GM19035 (cell line): ENCODE measurements at regions not wholly inside any gene's neighbourhood (a gene's known extent, or its start where the extent isn't known, plus 50 kb on each side); places are given as distances from the start of the nearest gene placed in this dataset.

Source experiments
- ATAC-seq: cut with Tn5 transposase; IDR thresholded peaks from one replicate; pipeline ENCODE4 v1.9.1; 2021; ENCODE audit not compliant: unreplicated experiment

DNA sequence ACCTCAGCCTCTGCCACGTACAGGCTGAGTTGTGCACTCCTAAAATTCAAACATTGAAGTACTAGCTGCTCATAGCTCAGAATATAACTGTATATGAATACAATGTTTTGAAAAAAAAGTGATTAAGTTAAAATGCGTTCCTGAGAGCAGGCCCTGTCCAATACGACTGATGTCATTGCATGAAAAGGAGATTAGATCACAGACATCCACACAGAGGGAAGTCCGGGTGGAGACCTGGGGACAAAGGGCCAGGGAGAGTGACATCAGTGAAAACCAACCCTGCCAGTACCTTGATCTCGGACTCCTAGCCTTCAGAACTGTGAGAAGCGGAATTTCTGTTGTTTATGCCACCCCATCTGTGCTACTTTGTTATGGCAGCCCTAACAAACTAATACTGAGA, 311.4 kb upstream of the NR2F2 start:
- ATAC-seq: no peak

DNA sequence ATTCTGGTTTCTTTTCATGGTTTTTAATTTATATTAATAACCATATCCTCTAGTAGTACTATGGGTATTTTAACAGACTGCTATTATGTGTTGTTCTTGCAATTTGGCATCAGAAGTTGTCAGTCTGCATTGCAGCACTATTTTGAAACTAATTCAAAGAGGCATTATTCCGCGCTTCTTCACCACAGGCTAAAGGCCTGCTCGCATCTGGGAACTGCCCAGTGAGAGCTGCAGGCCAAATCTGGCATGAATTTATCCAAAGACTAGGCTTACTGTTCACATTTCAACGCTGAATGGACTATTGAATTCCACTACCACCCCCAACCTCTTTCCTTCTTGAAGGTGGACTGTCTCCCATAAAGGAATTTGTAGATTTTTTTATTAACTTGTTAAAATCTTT, 310.4 kb upstream of the NR2F2 start:
- ATAC-seq: no peak

DNA sequence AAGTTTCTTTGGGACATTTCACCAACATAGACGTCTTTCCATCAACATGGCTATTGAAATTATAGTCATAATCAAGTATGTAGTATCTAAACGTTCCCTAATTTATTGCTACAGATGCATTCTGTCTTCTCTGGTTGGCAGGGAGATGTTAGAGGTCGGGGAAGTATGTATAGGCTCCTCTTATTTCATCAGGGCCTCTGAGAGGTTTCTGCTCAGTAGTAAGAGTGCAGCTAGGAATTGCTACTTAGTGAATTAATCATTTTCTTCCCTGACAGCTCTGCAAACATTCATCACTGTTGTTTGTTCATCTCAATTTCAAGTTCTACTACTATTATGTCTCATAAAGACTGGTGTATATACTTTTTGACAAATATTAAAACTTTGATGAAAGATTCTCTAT, 309.7 kb upstream of the NR2F2 start:
- ATAC-seq: no peak

DNA sequence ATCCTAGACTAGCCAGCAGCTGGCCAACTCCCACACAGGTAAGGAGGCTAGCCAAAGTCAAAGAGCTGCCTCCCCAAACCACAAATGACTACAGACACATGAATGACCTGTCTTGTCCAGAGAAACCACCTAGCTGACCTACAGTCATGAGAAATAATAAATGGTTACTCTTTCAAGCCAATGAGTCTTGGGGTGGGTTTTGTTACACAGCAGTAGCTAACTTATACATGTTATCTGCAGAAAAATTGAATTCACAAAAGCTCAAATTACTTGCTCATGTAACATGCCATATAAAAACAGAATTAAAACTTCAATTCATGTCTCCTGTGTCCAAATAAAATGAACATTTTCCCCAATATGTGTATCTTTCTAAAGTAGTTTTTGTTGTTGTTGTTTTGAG, 307.4 kb upstream of the NR2F2 start:
- ATAC-seq: no peak

DNA sequence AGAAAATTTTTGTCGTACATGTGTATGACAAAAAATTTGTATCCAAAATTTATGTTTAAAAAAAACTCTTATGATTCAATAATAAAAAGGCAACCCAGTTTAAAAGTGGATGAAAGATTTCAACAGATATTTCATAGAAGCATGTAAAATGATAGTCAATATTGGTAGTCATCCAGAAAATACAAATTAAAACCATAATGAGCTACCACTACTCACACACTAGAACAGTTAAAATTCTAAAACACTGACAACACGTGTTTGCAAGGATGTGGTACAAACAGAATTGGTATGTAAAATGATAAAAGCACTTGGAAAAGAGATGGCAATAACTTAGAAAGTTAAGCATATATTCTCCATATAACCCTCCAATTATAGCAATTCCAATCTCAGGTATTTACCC, 303.0 kb upstream of the NR2F2 start:
- no peak for ATAC-seq

DNA sequence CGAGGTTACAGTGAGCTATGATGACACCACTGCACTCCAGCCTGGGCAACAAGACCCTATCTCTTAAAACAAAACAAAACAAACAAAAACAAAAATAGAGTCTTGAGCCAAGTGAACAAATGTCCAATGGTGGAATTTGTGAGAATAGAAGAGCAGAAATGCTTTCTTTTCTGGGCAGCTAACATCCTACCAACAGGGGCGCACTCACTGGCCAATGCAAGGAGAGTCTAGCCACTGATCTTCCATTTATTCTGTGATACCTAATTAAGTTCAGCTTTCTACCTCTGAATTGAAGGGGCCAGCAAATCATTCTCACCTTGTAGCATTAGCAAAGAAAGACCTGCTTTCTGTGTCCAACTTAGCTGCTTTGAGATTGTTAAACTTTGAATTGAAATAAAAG, 301.9 kb upstream of the NR2F2 start:
- ATAC-seq: no peak

DNA sequence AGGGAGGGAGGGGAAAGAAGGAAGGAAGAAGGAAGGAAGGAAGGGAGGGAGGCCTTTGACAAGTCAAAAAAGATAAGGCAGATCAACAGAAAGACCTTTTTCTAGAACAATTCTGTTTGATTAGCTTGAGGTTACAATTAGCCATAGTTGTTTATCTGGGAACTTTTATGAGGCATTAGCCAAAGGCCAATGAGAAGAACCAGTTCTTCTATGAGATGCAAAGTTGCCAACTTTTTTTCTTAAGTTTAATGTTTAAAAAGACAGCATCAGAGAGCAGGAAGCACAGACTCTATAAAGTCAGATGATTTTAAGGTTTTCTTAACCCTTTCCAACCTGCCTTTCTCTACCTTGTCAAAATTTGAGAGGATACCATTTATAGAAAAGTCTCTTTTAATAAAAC, 301.3 kb upstream of the NR2F2 start:
- no peak for ATAC-seq

DNA sequence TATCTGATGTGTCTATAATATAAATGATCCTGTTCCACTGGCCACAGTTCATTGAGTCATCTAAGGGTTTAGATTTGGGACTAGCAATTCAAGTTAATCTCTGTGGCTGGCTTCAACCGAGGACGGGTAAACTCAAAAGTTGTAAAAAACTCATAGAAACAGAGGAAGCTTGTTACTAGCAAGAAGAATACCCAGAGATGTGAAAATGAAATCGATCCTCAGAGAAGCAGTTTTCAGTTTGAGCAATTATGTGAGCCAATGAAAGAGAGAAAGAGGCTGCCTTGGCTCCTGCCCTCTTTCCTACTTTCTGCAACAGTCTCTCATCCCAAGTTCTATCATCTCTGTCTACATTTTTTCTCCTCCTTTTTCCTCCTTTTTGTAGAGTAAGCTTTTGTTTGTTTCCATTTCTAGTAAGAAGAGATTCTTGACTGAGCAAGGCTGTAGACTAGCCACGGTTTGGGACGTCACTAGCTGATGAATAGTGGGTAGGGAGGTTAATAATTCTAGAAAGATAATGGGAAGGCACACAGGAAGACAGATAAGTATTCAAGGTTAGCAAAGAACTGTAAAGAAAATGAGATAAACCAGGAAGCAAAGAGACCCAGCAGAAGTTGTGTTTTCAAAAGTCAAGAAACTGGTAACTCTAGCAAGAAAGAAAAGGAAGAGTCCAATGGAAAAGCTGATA, 298.9 kb upstream of the NR2F2 start:
- ATAC-seq: no peak

DNA sequence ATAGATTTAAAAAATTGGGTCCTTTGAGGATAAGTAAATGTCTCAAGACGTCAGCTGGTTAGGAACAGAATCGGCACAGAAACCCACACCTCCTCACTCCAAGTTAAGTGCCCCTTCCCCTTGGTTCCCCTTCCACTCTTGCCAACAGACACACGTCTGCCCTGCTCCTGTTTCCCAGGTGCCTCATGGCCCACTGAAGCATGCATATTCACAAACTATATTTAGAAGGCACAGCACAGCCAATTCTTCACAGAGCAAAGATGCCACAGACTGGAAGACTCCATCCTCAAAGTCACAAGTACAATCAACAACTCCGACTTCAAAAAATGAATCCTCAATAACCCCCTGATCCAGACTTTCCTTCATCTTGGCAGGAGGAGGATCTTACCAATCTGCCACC, 295.4 kb upstream of the NR2F2 start:
- ATAC-seq: no peak

DNA sequence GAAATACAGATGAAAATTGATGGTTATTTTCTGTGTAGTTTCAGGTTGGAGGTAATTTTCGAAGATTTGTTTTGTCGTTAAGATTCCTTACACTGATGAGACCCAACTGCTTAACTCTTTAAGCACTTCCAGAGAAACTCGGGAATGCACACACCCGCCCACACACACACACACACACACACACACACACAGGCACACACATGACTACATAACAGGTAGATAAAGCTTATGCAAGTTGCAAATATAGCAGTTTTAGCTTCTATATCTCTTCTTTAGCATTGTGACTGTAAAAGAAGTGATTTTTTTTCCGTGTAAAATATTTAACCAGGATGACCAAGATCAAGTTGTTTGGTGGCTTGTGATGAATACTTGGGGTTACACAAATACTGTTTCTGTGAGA, 294.9 kb upstream of the NR2F2 start:
- ATAC-seq: no peak

DNA sequence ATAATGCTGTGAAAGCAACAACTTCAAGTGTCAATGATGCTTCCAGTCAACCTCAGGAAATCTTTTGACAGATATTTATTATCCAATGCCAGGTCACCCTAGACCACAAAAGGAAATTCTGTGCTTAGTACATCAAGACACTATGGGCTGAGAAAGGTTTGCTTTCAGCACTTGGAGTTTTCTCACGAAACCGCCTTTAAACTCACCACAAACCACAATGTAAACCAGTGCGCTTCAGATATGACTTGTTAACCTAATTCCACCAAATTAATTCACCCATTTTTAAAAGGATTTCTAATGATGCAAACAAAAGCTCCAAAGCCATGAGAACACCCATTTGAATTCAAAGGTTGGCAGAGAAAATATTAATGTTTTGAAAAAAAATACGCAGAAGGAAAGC, 292.9 kb upstream of the NR2F2 start:
- ATAC-seq: no peak

DNA sequence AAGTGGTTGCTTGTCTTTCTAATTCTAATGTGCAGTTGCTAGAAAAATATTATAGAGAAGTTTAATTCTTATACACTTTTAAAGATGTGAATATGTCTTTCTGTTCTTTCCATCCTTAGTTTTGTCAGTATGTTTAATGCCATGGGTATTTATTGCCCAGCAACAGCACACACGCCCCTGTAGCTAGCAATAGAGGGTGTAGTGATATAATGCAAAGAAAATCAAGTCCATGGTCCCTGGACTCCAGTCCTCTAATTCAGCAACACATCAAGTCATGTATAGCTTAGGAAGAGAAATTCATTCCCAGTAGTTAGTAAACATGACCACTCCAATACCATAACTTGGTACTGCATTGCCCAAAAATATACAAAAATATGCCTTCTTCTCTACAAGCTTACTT, 292.4 kb upstream of the NR2F2 start:
- no peak for ATAC-seq

DNA sequence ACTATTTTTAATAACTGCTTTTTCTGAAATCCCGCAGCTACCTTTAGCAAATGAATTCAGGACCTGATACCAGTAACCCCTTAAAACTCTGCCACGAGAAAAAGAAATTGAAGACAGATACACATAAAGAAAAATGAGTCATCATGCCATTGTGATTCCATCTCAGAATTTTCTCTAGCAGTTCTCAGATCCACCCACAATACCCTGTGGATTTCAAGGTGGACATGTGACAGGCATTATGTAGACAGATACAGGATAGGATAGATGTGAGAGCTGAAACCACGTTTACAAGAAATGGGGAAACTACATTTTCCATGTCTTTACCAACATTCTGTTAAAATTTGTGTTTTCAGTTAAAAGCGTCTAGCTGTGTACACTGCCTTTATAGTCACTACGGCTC, 291.9 kb upstream of the NR2F2 start:
- no peak for ATAC-seq

DNA sequence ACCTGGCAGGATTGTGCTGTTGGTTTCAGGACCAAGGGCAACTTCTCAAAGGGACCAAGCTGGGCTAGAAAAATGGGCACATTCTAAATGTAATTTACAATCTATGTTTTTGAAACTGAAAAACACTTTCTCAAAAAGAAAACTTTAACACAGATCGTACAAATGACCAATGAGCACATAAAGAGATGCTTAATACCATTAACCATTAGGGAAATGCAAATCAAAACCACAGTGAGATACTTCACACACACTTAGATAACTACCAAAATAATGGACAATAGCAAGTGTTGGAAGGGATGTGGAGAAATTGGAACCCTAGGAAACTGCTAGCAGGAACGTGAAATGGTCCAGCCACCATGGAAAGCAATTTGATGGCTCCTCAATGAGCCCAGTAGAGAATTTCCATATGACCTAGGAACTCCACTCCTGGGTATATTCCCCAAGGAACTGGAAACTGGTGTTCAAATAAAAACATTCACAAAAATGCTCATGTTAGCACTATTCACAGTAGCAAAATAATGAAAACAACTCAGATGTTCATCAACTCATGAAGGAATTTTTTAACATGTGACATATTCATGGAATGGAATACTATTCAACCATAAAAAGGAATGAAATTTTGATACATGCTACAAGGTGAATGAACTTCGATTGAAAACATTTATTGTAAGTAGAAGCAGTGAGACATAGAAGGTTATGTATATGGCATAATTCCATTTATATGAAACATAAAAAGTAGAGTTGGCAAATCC, 288.3 kb upstream of the NR2F2 start:
- ATAC-seq: no peak

DNA sequence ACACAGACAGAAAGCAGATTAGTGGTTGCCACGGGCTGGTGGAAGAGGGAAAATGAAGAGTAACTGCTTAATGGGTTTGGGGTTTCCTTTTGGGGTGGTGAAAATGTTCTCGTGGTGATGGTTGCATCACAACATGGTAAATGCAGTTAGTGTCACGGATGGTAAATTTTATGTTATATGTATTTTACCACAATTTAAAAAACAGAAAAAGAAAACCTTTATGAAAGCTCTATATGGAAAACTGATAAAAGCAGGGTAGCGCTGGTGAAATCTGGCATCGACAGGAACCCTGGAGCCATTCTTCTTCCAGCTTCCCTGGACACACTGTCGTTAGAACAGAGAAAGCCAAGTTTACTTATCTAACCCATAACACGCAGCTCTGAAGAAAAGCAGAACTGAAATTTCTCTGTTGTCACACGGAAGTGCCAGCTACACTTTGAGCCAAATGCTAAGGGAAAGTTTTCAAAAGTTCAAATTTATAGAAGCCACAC, 287.7 kb upstream of the NR2F2 start:
- peak; percentile 77 for ATAC-seq

DNA sequence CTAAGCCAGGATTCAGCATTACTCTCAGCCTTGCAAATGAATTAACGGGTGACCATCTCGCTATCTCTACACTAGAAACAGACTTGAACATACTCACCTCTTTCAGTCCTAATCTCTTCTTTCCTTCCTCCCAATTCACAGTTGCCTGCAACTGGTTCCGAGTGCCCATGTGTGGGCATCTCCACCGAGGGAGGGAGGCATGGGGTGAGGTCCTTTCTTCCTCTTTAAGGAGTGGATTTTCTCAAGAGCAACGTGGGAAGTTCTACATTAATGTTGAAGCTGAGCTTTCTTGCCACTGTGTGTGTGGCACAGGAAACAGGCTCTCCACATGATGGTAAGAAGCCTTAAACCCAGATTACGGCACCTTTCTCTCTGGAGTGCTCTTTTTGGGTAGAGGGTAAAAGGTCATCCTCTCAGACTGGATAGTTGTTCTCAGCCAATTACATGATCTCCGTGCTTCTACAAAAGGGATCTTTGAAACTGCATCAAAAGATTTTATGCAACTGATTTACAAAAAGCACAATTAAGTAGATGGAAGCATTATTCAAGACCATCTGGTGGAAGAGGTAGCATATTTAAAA, 286.8 kb upstream of the NR2F2 start:
- ATAC-seq: no peak

DNA sequence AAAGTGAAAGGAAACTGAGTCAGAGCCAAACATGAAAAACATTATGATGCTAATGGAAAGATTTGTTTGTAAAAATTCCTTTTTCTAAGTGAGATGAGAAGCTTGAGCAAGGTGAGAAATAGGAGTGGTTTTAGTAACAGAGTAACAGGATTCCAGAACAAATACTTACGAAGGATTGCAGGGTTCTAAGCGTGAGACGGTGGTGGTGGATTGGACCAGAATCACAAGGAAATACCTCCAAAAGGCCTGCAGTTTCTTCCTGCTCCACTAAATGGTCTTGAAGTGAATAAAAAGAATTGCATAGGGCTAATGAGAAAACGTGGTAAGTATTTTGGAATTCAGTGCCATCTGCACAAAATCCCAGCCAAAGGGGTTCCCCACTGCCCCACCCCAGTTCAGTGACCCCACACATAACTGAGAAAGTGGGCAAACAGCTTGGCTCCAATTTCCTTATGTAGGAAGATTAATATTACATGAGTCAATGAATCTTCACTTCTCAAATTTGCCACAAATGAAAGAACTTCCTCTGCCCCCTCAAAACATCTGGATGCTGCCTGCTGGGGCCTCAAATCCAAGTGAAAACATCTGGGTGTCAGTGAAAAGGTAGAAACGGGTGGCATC, 283.8 kb upstream of the NR2F2 start:
- no peak for ATAC-seq

DNA sequence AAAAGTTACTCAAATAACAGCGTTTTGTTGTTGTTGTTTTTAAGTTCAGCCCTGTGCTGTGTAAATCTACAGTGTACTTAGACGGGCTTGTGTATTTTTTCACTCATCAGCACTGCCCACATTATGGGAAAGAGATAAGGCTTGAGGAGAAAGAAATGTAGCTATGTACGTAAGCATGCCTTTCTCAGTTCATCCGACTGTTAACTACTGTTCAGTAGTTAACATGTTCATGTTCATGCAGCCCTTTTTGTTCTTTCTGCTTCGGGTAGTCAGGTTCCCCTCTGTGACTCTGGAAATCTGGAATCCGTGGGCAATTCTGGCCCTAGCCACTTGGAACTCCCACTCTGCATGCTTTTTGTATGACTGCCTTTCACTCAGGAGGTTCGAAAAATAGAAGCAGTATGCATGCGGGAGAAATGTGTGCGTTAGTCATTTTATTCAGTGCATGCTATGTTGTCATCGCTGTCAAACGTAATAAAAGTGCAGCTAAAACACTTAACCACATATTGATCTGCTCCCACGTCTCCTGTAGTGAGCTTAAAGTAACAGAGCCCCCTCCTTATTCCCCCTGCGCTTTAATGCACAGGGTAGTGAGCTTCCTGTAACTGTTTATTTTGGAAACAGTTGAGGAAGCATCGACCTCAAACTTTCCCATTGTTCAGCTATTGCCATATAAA, 283.1 kb upstream of the NR2F2 start:
- ATAC-seq: no peak

DNA sequence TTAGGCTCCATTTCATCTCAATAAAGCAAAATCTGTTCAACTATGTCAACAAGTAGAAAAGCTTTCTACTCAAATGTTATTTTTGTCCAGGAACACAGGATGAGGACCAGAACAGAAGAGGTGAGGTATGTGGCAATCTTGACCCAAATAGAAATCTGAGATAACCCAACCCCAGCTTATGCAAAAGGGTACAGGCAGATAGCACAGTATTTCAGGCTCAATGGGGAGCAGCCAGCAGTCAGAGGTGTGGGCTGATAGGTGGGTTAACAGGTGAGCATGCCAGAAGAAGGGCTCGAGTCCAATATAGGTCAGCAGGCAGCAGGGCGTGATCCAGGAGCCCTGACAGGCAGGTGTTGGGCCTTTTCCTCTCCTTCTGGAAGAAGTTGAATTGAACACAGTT, 281.2 kb upstream of the NR2F2 start:
- no peak for ATAC-seq

DNA sequence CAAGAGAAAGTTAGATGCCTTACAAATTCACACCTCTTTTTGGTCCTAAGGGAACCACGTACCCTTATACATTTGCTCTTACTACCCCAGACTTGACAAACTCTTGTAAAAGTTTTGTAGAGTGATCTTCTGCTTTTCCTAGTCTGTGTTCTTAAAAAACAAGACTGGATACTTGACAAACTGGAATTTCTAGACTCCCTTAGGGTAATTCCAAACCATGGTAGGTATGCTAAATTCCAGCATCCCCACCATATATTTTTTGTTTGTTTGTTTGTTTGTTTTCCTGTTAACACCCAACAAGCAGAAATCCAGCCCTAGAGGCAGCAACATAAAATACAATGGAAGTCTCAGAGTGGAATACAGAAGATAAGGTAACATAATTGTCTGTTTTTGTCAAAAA, 280.7 kb upstream of the NR2F2 start:
- no peak for ATAC-seq

DNA sequence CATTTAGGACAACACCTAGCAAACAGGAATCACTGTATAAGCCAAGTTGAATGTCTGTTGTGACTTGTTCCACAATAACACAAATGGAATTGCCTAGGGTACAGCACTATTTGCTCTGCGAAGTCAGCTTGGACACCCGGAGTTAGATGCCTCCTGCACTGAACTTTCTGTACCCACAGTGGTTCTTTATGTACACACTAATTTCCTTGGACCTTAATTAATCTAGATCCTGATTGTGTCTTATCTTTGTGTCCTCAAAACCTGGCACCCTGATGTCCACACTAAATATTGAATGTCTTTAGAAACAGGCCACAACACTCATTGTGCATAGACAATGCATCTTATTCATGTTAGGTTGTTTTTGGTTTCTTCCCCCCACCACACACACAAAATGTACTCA, 278.9 kb upstream of the NR2F2 start:
- no peak for ATAC-seq
